Endothelial cell of umbilical vein (primary cell): ENCODE measurements at regions not wholly inside any gene's neighbourhood (a gene's known extent, or its start where the extent isn't known, plus 50 kb on each side); places are given as distances from the start of the nearest gene placed in this dataset.

Source experiments
- BruUV-seq: library from RNA; stranded (reverse); fragments of 400-500 nt; replicated peaks from 2 replicates; lab custom pipeline; 2021; lab: Mats Ljungman, UMichigan
- CTCF ChIA-PET: fragments of 300-600, 350-600 bp; sonication (Branson Sonifier 250); formaldehyde crosslinking; loops from one replicate; lab custom pipeline; 2021; ENCODE audit warnings: antibody characterized with exemption, inconsistent platforms; lab: Charles Lee
- POLR2A ChIA-PET: fragments of 300-600, 350-600 bp; sonication (Branson Sonifier 250); formaldehyde crosslinking; loops from one replicate; lab custom pipeline; 2021; ENCODE audit warnings: antibody characterized with exemption, inconsistent platforms; lab: Charles Lee
- DNase-seq: peaks from one replicate; pipeline ENCODE4 v3.0.0-alpha.2; 2011; ENCODE audit warnings: low read depth, low spot score
- FAIRE-seq: peaks from 2 replicates; lab custom pipeline; 2011; peaks lifted over from hg19 to GRCh38; lab: Jason Lieb, UNC
- H2AFZ ChIP-seq: 2 replicates; pipeline ENCODE4 v1.6.0; 2012; ENCODE audit warnings: low read depth, low read length, control low read depth, inconsistent platforms
- H3K27ac ChIP-seq: 2 replicates; pipeline ENCODE4 v1.5.1; 2011; ENCODE audit warnings: low read depth, mild to moderate bottlenecking, control low read depth, low read length, moderate library complexity; ENCODE audit not compliant: insufficient read depth
- H3K27me3 ChIP-seq, 2 experiments: 2 replicates each; pipeline versions ENCODE4 v1.6.0 to v1.6.1; 2011; ENCODE audit warnings: low read length in 2 of 2, mixed read lengths in 1 of 2; ENCODE audit not compliant: control insufficient read depth in 2 of 2, insufficient read depth in 2 of 2
- H3K36me3 ChIP-seq, 2 experiments: 2 replicates in 1 of 2; 3 replicates in 1 of 2; pipeline ENCODE4 v1.5.1; 2011; ENCODE audit warnings: low read length in 2 of 2, mild to moderate bottlenecking in 1 of 2, moderate library complexity in 1 of 2; ENCODE audit not compliant: control insufficient read depth in 2 of 2, insufficient read depth in 2 of 2; ENCODE audit errors: extremely low read depth in 1 of 2
- H3K4me1 ChIP-seq: 3 replicates; pipeline ENCODE4 v1.5.1; 2011; ENCODE audit warnings: mild to moderate bottlenecking, low read length; ENCODE audit not compliant: control insufficient read depth, insufficient read depth; ENCODE audit errors: extremely low read depth
- H3K4me2 ChIP-seq: 2 replicates; pipeline ENCODE4 v1.6.1; 2011; ENCODE audit warnings: low read length, control low read depth, mixed read lengths; ENCODE audit not compliant: insufficient read depth
- H3K4me3 ChIP-seq, 3 experiments: fragments of 200-600 bp in 1 of 3; sonication (generic), shearing (Covaris generic) in 1 of 3; replicated peaks in 1 of 3; 2 replicates each; pipeline ENCODE4 v1.5.1; 2011 to 2016; ENCODE audit warnings: control low read depth in 3 of 3, low read length in 3 of 3, mild to moderate bottlenecking in 2 of 3, inconsistent platforms in 1 of 3, low read depth in 1 of 3, moderate library complexity in 1 of 3; ENCODE audit not compliant: insufficient read depth in 1 of 3
- H3K79me2 ChIP-seq: 2 replicates; pipeline ENCODE4 v1.6.0; 2012; ENCODE audit warnings: low read length, inconsistent platforms; ENCODE audit not compliant: control insufficient read depth, insufficient read depth
- H3K9ac ChIP-seq: replicated peaks from 2 replicates; pipeline ENCODE3; 2011; ENCODE audit warnings: low read length, control low read depth; ENCODE audit not compliant: insufficient read depth; ENCODE audit errors: extremely low read depth
- H3K9me1 ChIP-seq: replicated peaks from 3 replicates; pipeline ENCODE4 v1.6.0; 2011; ENCODE audit warnings: mild to moderate bottlenecking, low read length; ENCODE audit not compliant: control insufficient read depth, insufficient read depth; ENCODE audit errors: extremely low read depth
- H3K9me3 ChIP-seq: replicated peaks from 2 replicates; pipeline ENCODE4 v1.5.1; 2012; ENCODE audit warnings: low read length, inconsistent platforms; ENCODE audit not compliant: control insufficient read depth, insufficient read depth
- H4K20me1 ChIP-seq: replicated peaks from 2 replicates; pipeline ENCODE3; 2011; ENCODE audit warnings: mild to moderate bottlenecking, low read length; ENCODE audit not compliant: control insufficient read depth, insufficient read depth; ENCODE audit errors: extremely low read depth
- CTCF ChIP-seq, 2 donors: IDR thresholded peaks; 1 replicate in 1 of 2; 2 replicates in 1 of 2; pipeline ENCODE4 v1.5.1; 2011; ENCODE audit warnings: low read length in 2 of 2, mild to moderate bottlenecking in 2 of 2, moderate library complexity in 2 of 2, control low read depth in 1 of 2, inconsistent platforms in 1 of 2, low read depth in 1 of 2; ENCODE audit not compliant: insufficient read depth in 1 of 2; ENCODE audit errors: extremely low read depth in 1 of 2
- EZH2 ChIP-seq: IDR thresholded peaks from 2 replicates; pipeline ENCODE4 v1.6.1; 2012; ENCODE audit warnings: borderline replicate concordance, low read depth, mild to moderate bottlenecking, moderate library complexity, low read length, inconsistent platforms; ENCODE audit not compliant: severe bottlenecking
- FOS ChIP-seq: IDR thresholded peaks from 2 replicates; pipeline ENCODE4 v1.6.1; 2011; ENCODE audit warnings: mild to moderate bottlenecking, low read length, moderate library complexity, borderline replicate concordance; ENCODE audit not compliant: insufficient read depth
- GATA2 ChIP-seq: IDR thresholded peaks from 2 replicates; pipeline ENCODE4 v1.7.0; 2011; ENCODE audit warnings: low read depth, mild to moderate bottlenecking, moderate library complexity, mixed read lengths, low read length; ENCODE audit not compliant: insufficient read length, insufficient read depth
- JUN ChIP-seq: IDR thresholded peaks from 2 replicates; pipeline ENCODE4 v1.6.1; 2011; ENCODE audit warnings: borderline replicate concordance, low read depth; ENCODE audit not compliant: insufficient read length, insufficient read depth
- MAX ChIP-seq: IDR thresholded peaks from 2 replicates; pipeline ENCODE4 v1.6.1; 2011; ENCODE audit not compliant: insufficient read depth, insufficient read length
- MYC ChIP-seq: IDR thresholded peaks from one replicate; pipeline ENCODE4 v1.6.1; 2011; ENCODE audit warnings: mild to moderate bottlenecking, low read depth, low read length
- POLR2A ChIP-seq: IDR thresholded peaks from 2 replicates; pipeline ENCODE4 v1.6.1; 2012; ENCODE audit warnings: low read depth, mild to moderate bottlenecking, control low read depth, low read length
- POLR2AphosphoS5 ChIP-seq: IDR thresholded peaks from 2 replicates; pipeline ENCODE4 v1.6.1; 2012; ENCODE audit warnings: low read depth, mild to moderate bottlenecking, control low read depth, low read length, moderate library complexity; ENCODE audit not compliant: insufficient read depth
- dilution Hi-C: fragments of 300-500 bp; cut with MboI; formaldehyde crosslinking; loops from one replicate; pipeline ENCODE4 v1.15.0; 2019; ENCODE audit warnings: low sequenced_read_pairs; ENCODE audit not compliant: extremely low pct_ligation_motif_present
- intact Hi-C: fragments of 100-400 bp; cut with micrococcal nuclease; formaldehyde crosslinking; loops from one replicate; pipeline ENCODE4 v1.10.0; 2022

- Histone ChIP-seq H3K27me3 (no peaks in the 10 kb centered on the region), H3K9me1 (no peaks in the 10 kb centered on the region), H3K4me3 (no peak overlapping the region), H2AFZ (no peak overlapping the region), H3K9ac (no peak overlapping the region), H3K36me3 (no peaks in the 10 kb centered on the region), H3K9me3 (no peaks in the 10 kb centered on the region), H3K27ac (no peak overlapping the region), H3K4me2 (no peak overlapping the region), H3K4me1 (peaks cover 3% of the 10 kb centered on the region), H3K79me2 (no peaks in the 10 kb centered on the region), H4K20me1 (no peaks in the 10 kb centered on the region)
- dilution Hi-C loops (no loop called here), intact Hi-C loops (loop anchor here (5.0 kb wide), 1 partner anchor 1896 kb away; no protein-coding TSS in a partner anchor)
- no peak for DNase-seq
- TF ChIP-seq MAX (no peak), GATA2 (no peak), JUN (no peak), CTCF (IDR thresholded peaks at IDR 0.05; ENCODE audit: extremely low read depth in 1 of 2, insufficient read depth in 1 of 2, low read depth in 1 of 2, low read length in 2 of 2) (no peak), FOS (no peak), POLR2A (no peak), EZH2 (no peak), POLR2AphosphoS5 (no peak), MYC (no peak)
- no TSS peak for BruUV-seq
- ChIA-PET POLR2A (no interaction called here), CTCF (interaction anchor here (0.9 kb wide), 1 partner anchor 14 kb away, joined by 3 read pairs; no protein-coding TSS in a partner anchor)
- FAIRE-seq = no peak
Measured at GRCh38 chr1:91583326-91583755, 82.7 kb downstream of the CDC7 start.
